Uterus (tissue), 3 donors: ENCODE measurements at regions not wholly inside any gene's neighbourhood (a gene's known extent, or its start where the extent isn't known, plus 50 kb on each side); places are given as distances from the start of the nearest gene placed in this dataset.

Source experiments
- DNase-seq, 2 donors: peaks; one replicate each; pipeline ENCODE4 v3.0.0-alpha.2; 2019 to 2020
- H3K27ac ChIP-seq, 2 donors: fragments of 200-600 bp; sonication (generic); 1 replicate in 1 of 2; 2 replicates in 1 of 2; pipeline ENCODE4 v1.5.1; 2016 to 2018
- H3K27me3 ChIP-seq, 2 donors: fragments of 200-600 bp; sonication (generic); one replicate each; pipeline ENCODE4 v1.5.1; 2018 to 2019; ENCODE audit warnings: control low read depth in 1 of 2
- H3K36me3 ChIP-seq, 2 donors: fragments of 200-600 bp; sonication (generic); one replicate each; pipeline ENCODE4 v1.5.1; 2019; ENCODE audit warnings: control low read depth in 1 of 2
- H3K4me1 ChIP-seq, 2 donors: fragments of 200-600 bp; sonication (generic); one replicate each; pipeline ENCODE4 v1.5.1; 2018 to 2019; ENCODE audit warnings: control low read depth in 1 of 2
- H3K4me3 ChIP-seq, 2 donors: fragments of 200-600 bp; sonication (generic); 1 replicate in 1 of 2; 2 replicates in 1 of 2; pipeline ENCODE4 v1.5.1; 2018 to 2019; ENCODE audit warnings: mild to moderate bottlenecking in 1 of 2
- H3K9me3 ChIP-seq, 2 donors: fragments of 200-600 bp; sonication (generic); one replicate each; pipeline ENCODE4 v1.5.1; 2019; ENCODE audit warnings: control low read depth in 1 of 2
- CTCF ChIP-seq, 4 experiments: fragments of 200-600 bp in 2 of 4; fragments of 450-650 bp in 2 of 4; sonication (generic) in 2 of 4; IDR thresholded peaks; one replicate each; pipeline ENCODE4 v1.5.1; 2016 to 2019; ENCODE audit warnings: antibody characterized with exemption in 4 of 4, mild to moderate bottlenecking in 2 of 4, moderate library complexity in 1 of 4
- POLR2A ChIP-seq, 2 donors: fragments of 450-650 bp; IDR thresholded peaks; one replicate each; pipeline ENCODE4 v1.6.1; 2016; ENCODE audit warnings: antibody characterized with exemption in 2 of 2, mild to moderate bottlenecking in 1 of 2, moderate library complexity in 1 of 2
- intact Hi-C: fragments of 100-400 bp; cut with DNase I; formaldehyde crosslinking; loops from one replicate; pipeline ENCODE4 v1.15.1; 2023; ENCODE audit warnings: low total_unique reads
- donor health status: DM: yes; HTN: yes; CAD: no.

GRCh38 chr18:42588786-42589185, 526.7 kb downstream of the RIT2 start:
- Histone ChIP-seq H3K4me3 (no peak overlapping the region), H3K9me3 (no peaks in the 10 kb centered on the region), H3K36me3 (no peaks in the 10 kb centered on the region), H3K27me3 (no peaks in the 10 kb centered on the region), H3K27ac (no peak overlapping the region), H3K4me1 (no peaks in the 10 kb centered on the region)
- no peak for DNase-seq
- TF ChIP-seq CTCF (IDR thresholded peaks at IDR 0.05): no peak
- intact Hi-C loops: no loop called here

GRCh38 chr18:42604820-42605219, 510.7 kb downstream of the RIT2 start:
- no peak for TF ChIP-seq POLR2A (IDR thresholded peaks at IDR 0.05)
- TF ChIP-seq CTCF (IDR thresholded peaks at IDR 0.05): no peak
- no peak for DNase-seq
- Histone ChIP-seq H3K4me3 (no peak overlapping the region), H3K27ac (no peak overlapping the region), H3K27me3 (no peaks in the 10 kb centered on the region), H3K9me3 (no peaks in the 10 kb centered on the region), H3K36me3 (no peaks in the 10 kb centered on the region), H3K4me1 (no peaks in the 10 kb centered on the region)
- intact Hi-C loops: no loop called here

GRCh38 chr18:42606886-42607495, 508.5 kb downstream of the RIT2 start:
- intact Hi-C loops: no loop called here
- no peak for TF ChIP-seq POLR2A (IDR thresholded peaks at IDR 0.05)
- no peak for TF ChIP-seq CTCF (IDR thresholded peaks at IDR 0.05)
- no peak for DNase-seq
- no peaks in the 10 kb centered on the region for H3K36me3 ChIP-seq
- no peaks in the 10 kb centered on the region for H3K4me1 ChIP-seq
- H3K27me3 ChIP-seq: no peaks in the 10 kb centered on the region
- H3K27ac ChIP-seq: no peak overlapping the region
- no peaks in the 10 kb centered on the region for H3K9me3 ChIP-seq
- no peak overlapping the region for H3K4me3 ChIP-seq

GRCh38 chr18:42611134-42611533, 504.4 kb downstream of the RIT2 start:
- no peaks in the 10 kb centered on the region for H3K4me1 ChIP-seq
- no peak overlapping the region for H3K4me3 ChIP-seq
- TF ChIP-seq CTCF (IDR thresholded peaks at IDR 0.05) (no peak), POLR2A (IDR thresholded peaks at IDR 0.05) (no peak)
- intact Hi-C loops: no loop called here
- H3K27ac ChIP-seq: no peak overlapping the region
- no peaks in the 10 kb centered on the region for H3K36me3 ChIP-seq
- no peaks in the 10 kb centered on the region for H3K9me3 ChIP-seq
- DNase-seq: no peak
- no peaks in the 10 kb centered on the region for H3K27me3 ChIP-seq

GRCh38 chr18:42614619-42615293, 500.7 kb downstream of the RIT2 start:
- intact Hi-C loops: no loop called here
- no peak for DNase-seq
- Histone ChIP-seq H3K9me3 (no peaks in the 10 kb centered on the region), H3K4me1 (no peaks in the 10 kb centered on the region), H3K27me3 (no peaks in the 10 kb centered on the region), H3K27ac (no peak overlapping the region), H3K4me3 (no peak overlapping the region), H3K36me3 (no peaks in the 10 kb centered on the region)
- TF ChIP-seq POLR2A (IDR thresholded peaks at IDR 0.05) (no peak), CTCF (IDR thresholded peaks at IDR 0.05) (no peak)
